GM21786 (cell line): ENCODE measurements at regions not wholly inside any gene's neighbourhood (a gene's known extent, or its start where the extent isn't known, plus 50 kb on each side); places are given as distances from the start of the nearest gene placed in this dataset.

Experiments used
- ATAC-seq: cut with Tn5 transposase; IDR thresholded peaks from one replicate; pipeline ENCODE4 v1.9.1; 2021; ENCODE audit not compliant: unreplicated experiment

GRCh38 chr11:28581286-28582242 lies 473.4 kb downstream of the METTL15 start:
- ATAC-seq, result no peak

- ATAC-seq, result no peak
These were observed 463.2 kb downstream of the METTL15 start for GRCh38 chr11:28571371-28571770.

GRCh38 chr11:28569106-28569505 lies 460.9 kb downstream of the METTL15 start:
- ATAC-seq, result no peak

GRCh38 chr11:28566339-28567089 lies 458.3 kb downstream of the METTL15 start:
- ATAC-seq, result no peak

GRCh38 chr11:28559492-28559891 lies 451.3 kb downstream of the METTL15 start:
- no peak for ATAC-seq

- no peak for ATAC-seq
These were observed 439.1 kb downstream of the METTL15 start for GRCh38 chr11:28547321-28547741.

- no peak for ATAC-seq
These were observed 437.3 kb downstream of the METTL15 start for GRCh38 chr11:28545536-28545935.

- ATAC-seq, result no peak
These were observed 434.4 kb downstream of the METTL15 start for GRCh38 chr11:28542561-28542960.

- ATAC-seq, result no peak
These were observed 431.2 kb downstream of the METTL15 start for GRCh38 chr11:28539239-28540030.

GRCh38 chr11:28537822-28538221 lies 429.6 kb downstream of the METTL15 start:
- ATAC-seq, result no peak

GRCh38 chr11:28536504-28537267 lies 428.5 kb downstream of the METTL15 start:
- ATAC-seq, result no peak

- ATAC-seq, result no peak
These were observed 427.5 kb downstream of the METTL15 start for GRCh38 chr11:28535677-28536076.

- ATAC-seq, result no peak
These were observed 421.6 kb downstream of the METTL15 start for GRCh38 chr11:28529540-28530410.

GRCh38 chr11:28529046-28529445 lies 420.9 kb downstream of the METTL15 start:
- ATAC-seq, result no peak

- ATAC-seq, result no peak
These were observed 420.0 kb downstream of the METTL15 start for GRCh38 chr11:28528217-28528616.

GRCh38 chr11:28526406-28526751 lies 418.2 kb downstream of the METTL15 start:
- ATAC-seq, result no peak

- no peak for ATAC-seq
These were observed 417.6 kb downstream of the METTL15 start for GRCh38 chr11:28525636-28526405.

GRCh38 chr11:28524098-28524497 lies 415.9 kb downstream of the METTL15 start:
- no peak for ATAC-seq

GRCh38 chr11:28521075-28521474 lies 412.9 kb downstream of the METTL15 start:
- ATAC-seq, result no peak
